NB4 (cell line): ENCODE measurements at regions not wholly inside any gene's neighbourhood (a gene's known extent, or its start where the extent isn't known, plus 50 kb on each side); places are given as distances from the start of the nearest gene placed in this dataset.

ENCODE experiments used
- MYC ChIP-seq: IDR thresholded peaks from 2 replicates; pipeline ENCODE4 v1.6.1; 2011; ENCODE audit warnings: low read depth, low read length
- POLR2A ChIP-seq: IDR thresholded peaks from 2 replicates; pipeline ENCODE4 v1.6.1; 2011; ENCODE audit warnings: mild to moderate bottlenecking; ENCODE audit not compliant: insufficient read length; ENCODE audit errors: extremely low read depth
- TF ChIP-seq, protein P1 (sequence below): IDR thresholded peaks from one replicate; pipeline ENCODE4 v1.5.1; 2012; ENCODE audit warnings: low read depth, low read length
- TF ChIP-seq, protein P2 (sequence below): IDR thresholded peaks from 2 replicates; pipeline ENCODE4 v1.6.1; 2011; ENCODE audit warnings: low read depth, low read length

DNA sequence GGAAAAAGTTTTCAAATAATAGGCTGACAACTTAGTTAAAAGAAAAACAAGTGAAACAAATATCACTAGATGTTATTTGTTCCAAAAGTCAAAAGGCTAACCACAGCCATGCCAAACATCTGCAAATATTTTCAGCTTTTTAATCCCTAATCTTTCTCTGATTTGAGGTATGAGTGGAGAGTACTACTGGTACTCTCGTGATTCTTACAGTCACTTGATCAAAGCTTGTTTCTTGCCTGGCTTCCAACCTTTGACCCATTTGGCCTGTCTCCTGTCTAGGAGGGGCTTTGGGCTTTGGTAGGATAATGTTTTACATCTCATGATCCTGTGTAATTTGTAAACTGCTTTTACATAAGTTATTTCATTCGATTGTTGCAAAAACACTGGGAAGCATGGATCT is 301.8 kb upstream of the SORL1-AS1 start:
- TF ChIP-seq, protein P1, sequence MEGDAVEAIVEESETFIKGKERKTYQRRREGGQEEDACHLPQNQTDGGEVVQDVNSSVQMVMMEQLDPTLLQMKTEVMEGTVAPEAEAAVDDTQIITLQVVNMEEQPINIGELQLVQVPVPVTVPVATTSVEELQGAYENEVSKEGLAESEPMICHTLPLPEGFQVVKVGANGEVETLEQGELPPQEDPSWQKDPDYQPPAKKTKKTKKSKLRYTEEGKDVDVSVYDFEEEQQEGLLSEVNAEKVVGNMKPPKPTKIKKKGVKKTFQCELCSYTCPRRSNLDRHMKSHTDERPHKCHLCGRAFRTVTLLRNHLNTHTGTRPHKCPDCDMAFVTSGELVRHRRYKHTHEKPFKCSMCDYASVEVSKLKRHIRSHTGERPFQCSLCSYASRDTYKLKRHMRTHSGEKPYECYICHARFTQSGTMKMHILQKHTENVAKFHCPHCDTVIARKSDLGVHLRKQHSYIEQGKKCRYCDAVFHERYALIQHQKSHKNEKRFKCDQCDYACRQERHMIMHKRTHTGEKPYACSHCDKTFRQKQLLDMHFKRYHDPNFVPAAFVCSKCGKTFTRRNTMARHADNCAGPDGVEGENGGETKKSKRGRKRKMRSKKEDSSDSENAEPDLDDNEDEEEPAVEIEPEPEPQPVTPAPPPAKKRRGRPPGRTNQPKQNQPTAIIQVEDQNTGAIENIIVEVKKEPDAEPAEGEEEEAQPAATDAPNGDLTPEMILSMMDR: no peak
- TF ChIP-seq POLR2A: no peak
- TF ChIP-seq MYC: no peak
- TF ChIP-seq, protein P2, sequence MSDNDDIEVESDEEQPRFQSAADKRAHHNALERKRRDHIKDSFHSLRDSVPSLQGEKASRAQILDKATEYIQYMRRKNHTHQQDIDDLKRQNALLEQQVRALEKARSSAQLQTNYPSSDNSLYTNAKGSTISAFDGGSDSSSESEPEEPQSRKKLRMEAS: no peak
